ENCODE measurements at regions not wholly inside any gene's neighbourhood (a gene's known extent, or its start where the extent isn't known, plus 50 kb on each side); places are given as distances from the start of the nearest gene placed in this dataset.

DNA sequence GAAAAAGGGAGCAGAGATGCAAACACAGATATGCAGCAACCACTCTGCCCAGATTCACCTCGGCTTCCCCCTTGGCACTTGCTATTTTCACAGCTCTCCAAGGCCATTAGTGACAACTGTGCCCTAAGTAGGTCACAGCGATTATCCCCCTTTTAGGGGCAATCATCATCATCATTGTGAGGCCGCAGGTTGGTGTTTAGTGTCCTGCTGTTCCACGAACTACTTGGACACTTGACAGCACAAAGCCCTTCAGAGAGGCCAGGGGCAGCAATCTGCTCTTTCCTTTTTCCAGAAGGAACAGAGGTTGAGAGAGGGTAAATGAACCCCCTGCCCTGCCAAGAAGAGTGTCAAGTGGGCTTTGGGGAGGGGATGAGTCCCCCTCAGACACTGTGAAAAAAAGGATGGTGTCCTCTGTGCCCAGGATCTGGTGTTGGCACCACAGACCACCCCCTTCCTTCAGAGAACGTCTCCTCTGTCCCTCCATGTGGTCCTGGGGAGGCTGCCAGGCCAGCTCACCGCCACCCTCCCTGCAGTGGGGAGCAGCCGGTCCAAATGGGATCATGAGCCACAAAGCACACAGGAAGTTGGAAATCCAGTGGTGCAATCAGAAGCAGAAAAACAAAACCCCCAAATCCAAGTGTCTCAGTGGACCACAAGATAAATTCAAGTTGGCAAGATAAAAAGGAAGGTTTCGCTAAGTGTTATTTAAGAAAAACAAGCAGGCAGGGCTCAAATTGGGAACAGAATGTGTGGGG is 78.4 kb upstream of the MED9 start:
- Histone ChIP-seq H3K9ac (ENCODE audit: low read length) (no peak overlapping the region), H3K4me3 (replicated peaks in 1 of 2; ENCODE audit: low read depth in 1 of 2, low read length in 2 of 2) (no peak overlapping the region), H3K36me3 (ENCODE audit: control insufficient read depth in 1 of 2, insufficient read depth in 2 of 2, low read length in 2 of 2) (no peaks in the 10 kb centered on the region), H3K4me1 (ENCODE audit: control insufficient read depth in 1 of 2, insufficient read depth in 2 of 2, low read length in 2 of 2) (peaks cover 0 to 7% of the 10 kb centered on the region in 2 experiments; a peak in 2 of 4 replicates), H2AFZ (ENCODE audit: low read depth, low read length, poor library complexity, severe bottlenecking) (no peak overlapping the region), H3K4me2 (ENCODE audit: low read length) (no peak overlapping the region), H4K20me1 (ENCODE audit: insufficient read depth) (no peaks in the 10 kb centered on the region), H3K79me2 (ENCODE audit: insufficient read depth, low read length) (no peaks in the 10 kb centered on the region), H3K9me2 (ENCODE audit: insufficient read depth) (no peaks in the 10 kb centered on the region), H3K27ac (ENCODE audit: low read depth, low read length) (no peak overlapping the region), H3K9me3 (ENCODE audit: control insufficient read depth in 1 of 2, insufficient read depth in 1 of 2, low read depth in 1 of 2, low read length in 2 of 2) (no peaks in the 10 kb centered on the region), H3K27me3 (ENCODE audit: insufficient read depth, low read length) (no peaks in the 10 kb centered on the region)
- ChIA-PET CTCF (no interaction called here), POLR2A (no interaction called here), RAD21 (ENCODE audit: low non-redundant PET in 1 of 2, low total read pairs in 2 of 2, uncharacterized antibody in 2 of 2, unreplicated experiment in 2 of 2) (no interaction called here)
- DNase-seq (ENCODE audit: low read depth, low spot score), result no peak
- BruUV-seq (replicated peaks), result no TSS peak
- intact Hi-C loops (cut with micrococcal nuclease), result no loop called here
- ATAC-seq, result no peak
- no peak for TF ChIP-seq JUND (IDR thresholded peaks at IDR 0.05)
- TF ChIP-seq SIN3A (IDR thresholded peaks at IDR 0.05; ENCODE audit: low read depth), result no peak
- TF ChIP-seq SP1 (IDR thresholded peaks at IDR 0.05; ENCODE audit: low read depth), result no peak
- no peak for TF ChIP-seq ZFX (IDR thresholded peaks at IDR 0.05)
- TF ChIP-seq TCF7L2 (IDR thresholded peaks at IDR 0.05; ENCODE audit: borderline replicate concordance, extremely low read depth, insufficient read depth, insufficient read length), result no peak

DNA sequence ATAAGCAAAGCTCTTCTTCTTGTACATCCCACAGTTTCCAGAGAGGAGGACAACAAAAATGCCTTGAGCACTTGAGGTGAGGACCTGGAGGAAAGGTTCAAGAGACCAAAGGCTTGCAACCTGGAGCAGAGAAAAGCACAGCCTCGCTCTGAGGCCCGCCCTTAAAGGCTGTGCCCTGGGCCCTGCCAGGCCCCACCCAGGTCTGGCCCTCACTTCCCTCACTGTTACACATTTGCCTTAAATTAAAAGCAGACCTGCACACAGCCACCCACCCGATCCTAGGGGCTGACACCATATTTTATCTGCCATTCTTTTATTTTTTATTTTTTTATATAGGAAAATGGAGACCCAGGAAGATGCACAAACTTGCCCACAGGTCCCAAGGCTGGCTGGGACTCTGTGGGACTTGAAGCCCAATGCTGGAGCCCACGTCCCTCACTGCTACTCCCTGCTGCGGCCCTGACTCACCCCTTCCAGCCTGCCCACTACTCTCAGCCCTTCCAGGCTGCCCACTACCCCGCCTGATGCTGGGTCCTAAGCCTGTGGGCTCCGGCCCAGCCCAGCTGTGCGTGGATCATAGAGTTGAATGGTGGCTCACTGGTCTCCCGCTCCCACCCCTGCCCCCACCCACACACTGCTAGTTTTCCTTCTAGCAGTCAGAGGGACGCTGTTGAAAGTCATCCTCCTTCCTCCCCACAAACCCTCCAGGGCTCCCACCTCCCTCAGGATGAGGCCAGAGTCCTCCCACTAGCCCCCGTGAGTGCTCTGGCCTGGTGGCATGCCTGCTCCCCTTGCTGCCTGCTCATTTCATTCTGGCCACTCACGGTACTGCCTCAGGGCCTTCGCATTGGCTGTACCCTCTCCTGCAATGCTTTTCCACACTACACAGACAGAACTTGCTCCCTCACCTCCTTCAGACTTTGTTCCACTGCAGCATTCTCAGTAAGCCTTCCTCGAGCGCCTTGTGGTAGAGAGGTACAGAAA is 77.6 kb upstream of the MED9 start:
- no peak overlapping the region for H2AFZ ChIP-seq (ENCODE audit: low read depth, low read length, poor library complexity, severe bottlenecking)
- H3K4me2 ChIP-seq (ENCODE audit: low read length), result no peak overlapping the region
- H3K27me3 ChIP-seq (ENCODE audit: insufficient read depth, low read length), result no peaks in the 10 kb centered on the region
- H3K36me3 ChIP-seq (ENCODE audit: control insufficient read depth in 1 of 2, insufficient read depth in 2 of 2, low read length in 2 of 2), result no peaks in the 10 kb centered on the region
- RAD21 ChIA-PET (ENCODE audit: low non-redundant PET in 1 of 2, low total read pairs in 2 of 2, uncharacterized antibody in 2 of 2, unreplicated experiment in 2 of 2), result no interaction called here
- DNase-seq (ENCODE audit: low read depth, low spot score), result no peak
- no TSS peak for BruUV-seq (replicated peaks)
- no peak overlapping the region for H3K4me3 ChIP-seq (replicated peaks in 1 of 2; ENCODE audit: low read depth in 1 of 2, low read length in 2 of 2)
- H3K9me2 ChIP-seq (ENCODE audit: insufficient read depth), result no peaks in the 10 kb centered on the region
- no peak overlapping the region for H3K27ac ChIP-seq (ENCODE audit: low read depth, low read length)
- no peak overlapping the region for H3K9ac ChIP-seq (ENCODE audit: low read length)
- ATAC-seq, result no peak
- TF ChIP-seq CBX3 (IDR thresholded peaks at IDR 0.05; ENCODE audit: low read depth) (no peak), POLR2AphosphoS5 (IDR thresholded peaks at IDR 0.05; ENCODE audit: low read depth, low read length) (no peak), ZNF274 (IDR thresholded peaks at IDR 0.05; ENCODE audit: low read depth, low read length) (no peak), TCF7L2 (IDR thresholded peaks at IDR 0.05; ENCODE audit: borderline replicate concordance, extremely low read depth, insufficient read depth, insufficient read length) (no peak), MAX (IDR thresholded peaks at IDR 0.05) (no peak)
- TF ChIP-seq, protein P1, sequence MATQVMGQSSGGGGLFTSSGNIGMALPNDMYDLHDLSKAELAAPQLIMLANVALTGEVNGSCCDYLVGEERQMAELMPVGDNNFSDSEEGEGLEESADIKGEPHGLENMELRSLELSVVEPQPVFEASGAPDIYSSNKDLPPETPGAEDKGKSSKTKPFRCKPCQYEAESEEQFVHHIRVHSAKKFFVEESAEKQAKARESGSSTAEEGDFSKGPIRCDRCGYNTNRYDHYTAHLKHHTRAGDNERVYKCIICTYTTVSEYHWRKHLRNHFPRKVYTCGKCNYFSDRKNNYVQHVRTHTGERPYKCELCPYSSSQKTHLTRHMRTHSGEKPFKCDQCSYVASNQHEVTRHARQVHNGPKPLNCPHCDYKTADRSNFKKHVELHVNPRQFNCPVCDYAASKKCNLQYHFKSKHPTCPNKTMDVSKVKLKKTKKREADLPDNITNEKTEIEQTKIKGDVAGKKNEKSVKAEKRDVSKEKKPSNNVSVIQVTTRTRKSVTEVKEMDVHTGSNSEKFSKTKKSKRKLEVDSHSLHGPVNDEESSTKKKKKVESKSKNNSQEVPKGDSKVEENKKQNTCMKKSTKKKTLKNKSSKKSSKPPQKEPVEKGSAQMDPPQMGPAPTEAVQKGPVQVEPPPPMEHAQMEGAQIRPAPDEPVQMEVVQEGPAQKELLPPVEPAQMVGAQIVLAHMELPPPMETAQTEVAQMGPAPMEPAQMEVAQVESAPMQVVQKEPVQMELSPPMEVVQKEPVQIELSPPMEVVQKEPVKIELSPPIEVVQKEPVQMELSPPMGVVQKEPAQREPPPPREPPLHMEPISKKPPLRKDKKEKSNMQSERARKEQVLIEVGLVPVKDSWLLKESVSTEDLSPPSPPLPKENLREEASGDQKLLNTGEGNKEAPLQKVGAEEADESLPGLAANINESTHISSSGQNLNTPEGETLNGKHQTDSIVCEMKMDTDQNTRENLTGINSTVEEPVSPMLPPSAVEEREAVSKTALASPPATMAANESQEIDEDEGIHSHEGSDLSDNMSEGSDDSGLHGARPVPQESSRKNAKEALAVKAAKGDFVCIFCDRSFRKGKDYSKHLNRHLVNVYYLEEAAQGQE (IDR thresholded peaks at IDR 0.05; ENCODE audit: low read depth), result no peak
- POLR2A ChIA-PET, result no interaction called here
- intact Hi-C loops (cut with micrococcal nuclease), result no loop called here
- no peaks in the 10 kb centered on the region for H3K9me3 ChIP-seq (ENCODE audit: control insufficient read depth in 1 of 2, insufficient read depth in 1 of 2, low read depth in 1 of 2, low read length in 2 of 2)
- peaks cover 0 to 7% of the 10 kb centered on the region in 2 experiments; a peak in 2 of 4 replicates for H3K4me1 ChIP-seq (ENCODE audit: control insufficient read depth in 1 of 2, insufficient read depth in 2 of 2, low read length in 2 of 2)
- H4K20me1 ChIP-seq (ENCODE audit: insufficient read depth), result no peaks in the 10 kb centered on the region
- no peaks in the 10 kb centered on the region for H3K79me2 ChIP-seq (ENCODE audit: insufficient read depth, low read length)
- CTCF ChIA-PET, result no interaction called here
